Peyer's patch (tissue), 4 donors: ENCODE measurements at regions not wholly inside any gene's neighbourhood (a gene's known extent, or its start where the extent isn't known, plus 50 kb on each side); places are given as distances from the start of the nearest gene placed in this dataset.

Source experiments
- DNase-seq, 3 donors: peaks; one replicate each; pipeline ENCODE4 v3.0.0-alpha.2; 2017 to 2019
- H3K27ac ChIP-seq, 4 donors: fragments of 200-600 bp; sonication (generic); one replicate each; pipeline ENCODE4 v1.5.1; 2016 to 2019
- H3K27me3 ChIP-seq, 2 donors: fragments of 200-600 bp; sonication (generic); one replicate each; pipeline ENCODE4 v1.5.1; 2019
- H3K36me3 ChIP-seq, 3 donors: fragments of 200-600 bp; sonication (generic); one replicate each; pipeline ENCODE4 v1.5.1; 2016 to 2019
- H3K4me1 ChIP-seq, 4 donors: fragments of 200-600 bp; sonication (generic); one replicate each; pipeline ENCODE4 v1.5.1; 2016 to 2019
- H3K4me3 ChIP-seq, 4 donors: fragments of 200-600 bp; sonication (generic); 1 replicate in 3 of 4; 2 replicates in 1 of 4; pipeline ENCODE4 v1.5.1; 2016 to 2019; ENCODE audit warnings: mild to moderate bottlenecking in 1 of 4
- H3K9me3 ChIP-seq, 4 donors: fragments of 200-600 bp; sonication (generic); one replicate each; pipeline ENCODE4 v1.5.1; 2016 to 2019; ENCODE audit warnings: mild to moderate bottlenecking in 1 of 4
- CTCF ChIP-seq, 6 experiments: fragments of 450-650 bp in 4 of 6; fragments of 200-600 bp in 2 of 6; sonication (generic) in 1 of 6; IDR thresholded peaks; one replicate each; pipeline ENCODE4 v1.5.1; 2017 to 2019; ENCODE audit warnings: antibody characterized with exemption in 6 of 6, mild to moderate bottlenecking in 3 of 6, moderate library complexity in 1 of 6
- POLR2A ChIP-seq, 2 donors: fragments of 450-650 bp; IDR thresholded peaks; one replicate each; pipeline ENCODE4 v1.5.1; 2017; ENCODE audit warnings: antibody characterized with exemption in 2 of 2, mild to moderate bottlenecking in 2 of 2, moderate library complexity in 2 of 2

DNA sequence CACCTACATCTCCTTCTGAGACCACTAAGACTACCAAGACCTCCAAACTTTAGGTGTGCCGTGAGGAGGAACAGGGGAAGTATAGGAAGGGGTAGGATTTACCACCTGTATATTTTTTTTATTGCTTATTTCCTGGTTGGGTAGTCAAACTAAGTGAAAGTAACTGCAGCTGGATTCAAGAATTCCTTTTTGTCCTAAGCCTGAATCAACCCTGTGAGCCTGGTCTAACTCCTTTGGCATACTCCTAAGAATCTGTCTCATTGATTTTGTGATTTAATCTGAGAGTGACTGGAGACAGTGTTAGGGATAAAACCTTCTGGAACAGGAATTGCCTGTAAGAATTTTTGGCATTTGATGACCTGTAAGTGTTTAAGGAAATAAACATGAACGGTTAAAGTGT lies 523.5 kb upstream of the MIR17HG start:
- DNase-seq, result no peak
- no peaks in the 10 kb centered on the region for H3K4me1 ChIP-seq
- H3K27me3 ChIP-seq, result no peaks in the 10 kb centered on the region
- TF ChIP-seq POLR2A (IDR thresholded peaks at IDR 0.05) (no peak), CTCF (IDR thresholded peaks at IDR 0.05) (no peak)
- no peaks in the 10 kb centered on the region for H3K9me3 ChIP-seq
- H3K4me3 ChIP-seq, result no peak overlapping the region
- H3K36me3 ChIP-seq, result no peaks in the 10 kb centered on the region
- no peak overlapping the region for H3K27ac ChIP-seq

GRCh38 chr13:90826688-90827087 lies 520.8 kb upstream of the MIR17HG start:
- H3K36me3 ChIP-seq, result no peaks in the 10 kb centered on the region
- H3K27me3 ChIP-seq, result no peaks in the 10 kb centered on the region
- no peak overlapping the region for H3K27ac ChIP-seq
- H3K4me3 ChIP-seq, result no peak overlapping the region
- no peaks in the 10 kb centered on the region for H3K9me3 ChIP-seq
- no peaks in the 10 kb centered on the region for H3K4me1 ChIP-seq
- TF ChIP-seq POLR2A (IDR thresholded peaks at IDR 0.05), result no peak
- no peak for TF ChIP-seq CTCF (IDR thresholded peaks at IDR 0.05)
- no peak for DNase-seq

DNA sequence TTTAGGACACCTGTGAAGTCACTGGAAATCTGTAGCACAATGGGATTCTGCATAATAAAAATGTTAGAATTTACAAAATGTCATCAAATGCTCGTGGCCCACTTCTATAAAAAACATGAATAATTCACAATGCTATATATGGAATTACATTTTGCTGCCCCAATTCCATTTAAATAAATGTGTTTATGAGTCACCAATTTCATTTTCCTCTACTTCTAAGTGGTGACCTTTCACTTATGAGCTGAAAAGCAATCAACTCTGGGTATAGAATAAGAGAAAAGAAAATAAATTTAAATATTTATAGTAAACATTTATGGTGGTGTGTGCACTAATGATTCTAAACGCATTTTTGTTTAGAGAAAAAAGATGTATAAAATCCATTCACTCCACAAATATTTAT lies 516.7 kb upstream of the MIR17HG start:
- Histone ChIP-seq H3K27me3 (no peaks in the 10 kb centered on the region), H3K4me3 (no peak overlapping the region), H3K4me1 (no peaks in the 10 kb centered on the region), H3K27ac (no peak overlapping the region), H3K9me3 (no peaks in the 10 kb centered on the region), H3K36me3 (no peaks in the 10 kb centered on the region)
- no peak for DNase-seq
- no peak for TF ChIP-seq POLR2A (IDR thresholded peaks at IDR 0.05)
- no peak for TF ChIP-seq CTCF (IDR thresholded peaks at IDR 0.05)

DNA sequence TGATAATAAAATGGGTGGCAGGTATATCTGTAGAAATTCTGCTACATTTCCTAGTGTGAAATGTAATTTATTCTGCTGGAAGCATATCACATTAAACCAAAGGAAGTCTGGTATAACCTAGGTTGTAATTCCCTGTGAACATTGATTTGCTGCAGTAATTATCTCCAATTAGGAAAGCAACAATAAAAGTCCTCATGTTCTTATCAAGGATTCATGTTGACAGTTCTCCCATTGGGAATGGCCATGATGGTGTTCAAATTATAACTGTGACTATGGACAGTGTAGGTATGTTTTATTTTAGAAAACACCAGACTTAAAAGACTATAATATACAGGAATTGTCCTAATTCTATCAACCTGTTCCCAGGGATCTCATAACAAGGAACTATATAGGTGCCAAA lies 513.5 kb upstream of the MIR17HG start:
- Histone ChIP-seq H3K27ac (no peak overlapping the region), H3K4me1 (no peaks in the 10 kb centered on the region), H3K27me3 (no peaks in the 10 kb centered on the region), H3K36me3 (no peaks in the 10 kb centered on the region), H3K4me3 (no peak overlapping the region), H3K9me3 (no peaks in the 10 kb centered on the region)
- no peak for DNase-seq
- TF ChIP-seq POLR2A (IDR thresholded peaks at IDR 0.05) (no peak), CTCF (IDR thresholded peaks at IDR 0.05) (no peak)

- Histone ChIP-seq H3K36me3 (no peaks in the 10 kb centered on the region), H3K27ac (no peak overlapping the region), H3K4me3 (no peak overlapping the region), H3K4me1 (no peaks in the 10 kb centered on the region), H3K27me3 (no peaks in the 10 kb centered on the region), H3K9me3 (no peaks in the 10 kb centered on the region)
- TF ChIP-seq CTCF (IDR thresholded peaks at IDR 0.05) (no peak), POLR2A (IDR thresholded peaks at IDR 0.05) (no peak)
- no peak for DNase-seq
Observed at GRCh38 chr13:90834700-90835099, 512.8 kb upstream of the MIR17HG start.

DNA sequence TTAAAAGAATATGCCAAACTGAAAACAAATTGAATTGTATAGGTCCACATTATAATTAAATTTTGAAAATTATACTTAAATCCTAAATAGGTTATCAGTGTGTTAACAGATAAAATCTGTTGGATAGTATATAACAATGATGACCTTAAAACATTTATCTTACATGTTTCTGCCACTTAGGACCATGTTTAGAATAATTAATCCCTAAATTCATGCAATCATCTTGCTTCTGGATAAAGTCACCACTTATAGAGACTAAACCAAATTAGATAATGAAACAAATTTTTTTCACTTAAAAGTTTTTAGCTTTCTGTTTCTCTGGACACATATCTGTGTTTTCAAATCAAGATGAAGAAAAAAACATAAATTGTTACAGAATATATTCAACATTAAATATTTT lies 511.7 kb upstream of the MIR17HG start:
- Histone ChIP-seq H3K4me1 (no peaks in the 10 kb centered on the region), H3K4me3 (no peak overlapping the region), H3K9me3 (no peaks in the 10 kb centered on the region), H3K27me3 (no peaks in the 10 kb centered on the region), H3K27ac (no peak overlapping the region), H3K36me3 (no peaks in the 10 kb centered on the region)
- DNase-seq, result no peak
- no peak for TF ChIP-seq POLR2A (IDR thresholded peaks at IDR 0.05)
- no peak for TF ChIP-seq CTCF (IDR thresholded peaks at IDR 0.05)
